Parathyroid adenoma (tissue), 2 donors: ENCODE measurements at regions not wholly inside any gene's neighbourhood (a gene's known extent, or its start where the extent isn't known, plus 50 kb on each side); places are given as distances from the start of the nearest gene placed in this dataset.

ENCODE experiments used
- H2AFZ ChIP-seq: fragments of 300-600 bp; sonication (generic); one replicate; pipeline ENCODE4 v1.7.0; 2017; ENCODE audit warnings: antibody characterized with exemption, mild to moderate bottlenecking
- H3K27ac ChIP-seq: fragments of 300-600 bp; sonication (generic); one replicate; pipeline ENCODE4 v1.7.0; 2017
- H3K27me3 ChIP-seq: fragments of 300-600 bp; sonication (generic); one replicate; pipeline ENCODE4 v1.7.0; 2017; ENCODE audit warnings: low read length; ENCODE audit not compliant: control insufficient read depth, insufficient read depth
- H3K36me3 ChIP-seq: fragments of 300-600 bp; sonication (generic); one replicate; pipeline ENCODE4 v1.7.0; 2017; ENCODE audit warnings: low read length; ENCODE audit not compliant: control insufficient read depth, insufficient read depth
- H3K4me1 ChIP-seq: fragments of 300-600 bp; sonication (generic); one replicate; pipeline ENCODE4 v1.7.0; 2017; ENCODE audit warnings: control low read depth
- H3K4me2 ChIP-seq: fragments of 300-600 bp; sonication (generic); one replicate; pipeline ENCODE4 v1.7.0; 2017; ENCODE audit warnings: low read length
- H3K4me3 ChIP-seq: fragments of 300-600 bp; sonication (generic); one replicate; pipeline ENCODE4 v1.7.0; 2017; ENCODE audit warnings: low read depth, low read length
- H3K79me2 ChIP-seq: fragments of 300-600 bp; sonication (generic); one replicate; pipeline ENCODE4 v1.7.0; 2017; ENCODE audit warnings: control low read depth
- H3K9ac ChIP-seq: fragments of 300-600 bp; sonication (generic); one replicate; pipeline ENCODE4 v1.7.0; 2017; ENCODE audit warnings: mild to moderate bottlenecking
- H3K9me3 ChIP-seq: fragments of 300-600 bp; sonication (generic); one replicate; pipeline ENCODE4 v1.7.0; 2017; ENCODE audit warnings: low read length; ENCODE audit not compliant: control insufficient read depth
- TF ChIP-seq, protein P1 (sequence below): fragments of 300-600 bp; sonication (generic); IDR thresholded peaks from one replicate; pipeline ENCODE4 v1.7.0; 2017; ENCODE audit warnings: antibody characterized with exemption, mild to moderate bottlenecking
- donor health status: primary hyperparathyroidism.

DNA sequence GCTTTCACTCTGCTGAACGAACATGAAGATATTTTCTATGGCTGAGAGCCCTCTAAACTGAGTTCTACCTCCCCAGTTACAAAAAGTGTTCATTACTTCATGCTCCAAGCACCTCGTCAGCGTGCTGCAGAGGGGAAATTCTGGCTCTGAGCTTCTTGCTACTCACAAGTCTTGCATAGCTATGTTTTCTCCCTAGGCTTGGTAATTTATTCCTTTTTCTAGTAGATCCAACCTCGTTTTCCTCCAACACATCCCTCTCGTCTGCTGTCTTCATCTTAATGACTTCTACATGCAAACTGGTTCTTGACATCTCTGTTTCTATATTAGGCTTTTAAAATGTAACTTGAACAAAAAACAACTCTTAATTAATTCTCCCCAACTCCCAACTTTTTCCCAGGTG is 1034.5 kb downstream of the REEP3 start:
- Histone ChIP-seq H3K36me3 (no peaks in the 10 kb centered on the region), H3K4me3 (no peak overlapping the region), H3K4me1 (no peaks in the 10 kb centered on the region), H3K9me3 (no peaks in the 10 kb centered on the region), H3K9ac (no peak overlapping the region), H3K4me2 (no peak overlapping the region), H2AFZ (no peak overlapping the region), H3K27ac (no peak overlapping the region), H3K79me2 (no peaks in the 10 kb centered on the region), H3K27me3 (no peaks in the 10 kb centered on the region)
- TF ChIP-seq, protein P1, sequence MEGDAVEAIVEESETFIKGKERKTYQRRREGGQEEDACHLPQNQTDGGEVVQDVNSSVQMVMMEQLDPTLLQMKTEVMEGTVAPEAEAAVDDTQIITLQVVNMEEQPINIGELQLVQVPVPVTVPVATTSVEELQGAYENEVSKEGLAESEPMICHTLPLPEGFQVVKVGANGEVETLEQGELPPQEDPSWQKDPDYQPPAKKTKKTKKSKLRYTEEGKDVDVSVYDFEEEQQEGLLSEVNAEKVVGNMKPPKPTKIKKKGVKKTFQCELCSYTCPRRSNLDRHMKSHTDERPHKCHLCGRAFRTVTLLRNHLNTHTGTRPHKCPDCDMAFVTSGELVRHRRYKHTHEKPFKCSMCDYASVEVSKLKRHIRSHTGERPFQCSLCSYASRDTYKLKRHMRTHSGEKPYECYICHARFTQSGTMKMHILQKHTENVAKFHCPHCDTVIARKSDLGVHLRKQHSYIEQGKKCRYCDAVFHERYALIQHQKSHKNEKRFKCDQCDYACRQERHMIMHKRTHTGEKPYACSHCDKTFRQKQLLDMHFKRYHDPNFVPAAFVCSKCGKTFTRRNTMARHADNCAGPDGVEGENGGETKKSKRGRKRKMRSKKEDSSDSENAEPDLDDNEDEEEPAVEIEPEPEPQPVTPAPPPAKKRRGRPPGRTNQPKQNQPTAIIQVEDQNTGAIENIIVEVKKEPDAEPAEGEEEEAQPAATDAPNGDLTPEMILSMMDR: no peak

DNA sequence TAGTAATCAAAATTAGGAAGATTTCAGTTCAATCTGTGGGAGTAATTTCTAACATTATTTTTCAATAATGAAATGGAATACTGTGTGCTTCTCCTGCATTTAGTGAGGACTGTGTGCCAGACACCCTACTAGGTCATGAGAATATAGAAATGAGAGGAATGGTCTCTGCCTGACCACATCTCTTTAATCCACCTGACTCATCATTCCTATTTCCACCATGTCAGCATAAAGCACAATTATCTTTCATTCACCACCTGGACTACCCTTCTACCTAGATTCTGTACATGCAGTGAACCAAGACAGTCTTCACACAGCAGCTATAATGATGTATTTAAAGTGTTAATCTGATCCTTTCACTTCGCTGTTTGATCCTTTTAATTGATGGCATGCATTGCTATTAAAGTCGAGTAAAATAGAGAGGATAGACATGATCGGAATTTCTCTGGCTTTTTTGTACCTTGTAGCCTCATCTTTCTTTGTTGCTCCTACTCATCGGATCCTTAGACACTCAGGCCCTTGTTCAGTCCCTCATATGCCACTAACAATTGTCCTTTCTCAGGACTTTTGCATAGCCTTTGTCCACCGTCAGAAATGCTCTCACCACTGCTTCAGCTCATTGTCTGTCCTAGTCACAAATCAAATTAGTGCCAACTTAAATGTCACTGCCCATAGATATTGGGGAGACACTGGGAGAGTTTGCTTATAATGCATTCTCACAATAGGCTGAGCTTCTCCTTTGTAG is 1037.1 kb downstream of the REEP3 start:
- Histone ChIP-seq H3K27me3 (no peaks in the 10 kb centered on the region), H3K79me2 (no peaks in the 10 kb centered on the region), H3K9me3 (no peaks in the 10 kb centered on the region), H3K36me3 (no peaks in the 10 kb centered on the region), H3K4me1 (no peaks in the 10 kb centered on the region), H3K27ac (no peak overlapping the region), H3K4me3 (no peak overlapping the region), H2AFZ (no peak overlapping the region), H3K4me2 (no peak overlapping the region), H3K9ac (no peak overlapping the region)
- TF ChIP-seq, protein P1: no peak

DNA sequence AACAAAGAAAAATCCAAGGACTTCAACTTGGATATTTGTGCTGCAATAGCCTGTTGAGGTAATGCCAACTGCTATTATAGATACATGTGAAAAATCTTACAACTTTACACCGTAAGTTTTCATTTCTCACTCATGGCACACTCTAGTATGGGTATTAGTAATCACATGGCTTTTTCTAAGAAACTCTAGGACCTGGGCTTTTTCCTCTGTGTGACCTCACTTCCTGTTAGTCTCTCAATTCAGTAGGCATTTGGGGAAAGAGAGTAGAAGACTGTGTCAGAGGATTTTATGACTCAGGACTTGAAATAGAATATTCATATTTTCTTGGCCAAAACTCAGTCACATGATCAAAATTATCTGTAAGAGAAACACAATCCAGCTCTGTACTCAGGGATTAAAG is 1049.9 kb downstream of the REEP3 start:
- TF ChIP-seq, protein P1: no peak
- H3K79me2 ChIP-seq: no peaks in the 10 kb centered on the region
- H3K4me3 ChIP-seq: no peak overlapping the region
- no peak overlapping the region for H2AFZ ChIP-seq
- no peak overlapping the region for H3K9ac ChIP-seq
- no peak overlapping the region for H3K4me2 ChIP-seq
- no peaks in the 10 kb centered on the region for H3K9me3 ChIP-seq
- no peak overlapping the region for H3K27ac ChIP-seq
- no peaks in the 10 kb centered on the region for H3K27me3 ChIP-seq
- no peaks in the 10 kb centered on the region for H3K36me3 ChIP-seq
- no peaks in the 10 kb centered on the region for H3K4me1 ChIP-seq

DNA sequence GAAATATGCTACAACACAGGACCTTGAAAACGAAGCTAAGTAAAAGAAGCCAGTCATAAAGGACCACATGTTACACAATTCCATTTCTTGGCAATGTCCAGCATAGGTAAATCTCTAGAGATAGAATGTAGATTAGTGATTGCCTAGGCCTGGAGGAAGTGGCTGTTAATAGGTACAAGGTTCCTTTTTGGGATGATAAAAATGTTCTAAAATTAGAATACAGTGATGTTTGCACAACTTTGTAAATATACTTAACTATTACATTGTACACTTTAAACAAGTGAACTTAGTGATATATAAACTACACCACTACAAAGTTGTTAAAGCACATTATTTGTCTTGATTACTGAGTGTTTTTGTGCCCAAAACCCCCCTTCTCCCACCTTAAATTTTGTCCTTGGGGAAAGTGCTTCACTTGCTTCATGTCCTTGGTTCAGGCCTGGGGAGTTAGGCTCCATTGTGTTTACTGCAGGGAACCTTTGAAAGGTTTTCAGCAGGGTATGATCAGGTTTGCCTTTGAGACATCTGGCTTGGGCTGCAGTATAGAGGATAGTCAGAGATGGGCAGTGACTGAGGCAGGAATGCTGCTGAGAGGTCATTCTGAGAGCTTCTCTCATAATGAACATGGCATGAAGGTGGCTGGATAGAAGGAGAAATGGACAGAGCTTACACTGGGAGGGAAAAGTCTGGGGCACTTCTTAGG is 1052.6 kb downstream of the REEP3 start:
- Histone ChIP-seq H3K27me3 (no peaks in the 10 kb centered on the region), H3K9ac (no peak overlapping the region), H3K4me1 (no peaks in the 10 kb centered on the region), H2AFZ (no peak overlapping the region), H3K4me3 (no peak overlapping the region), H3K4me2 (no peak overlapping the region), H3K9me3 (no peaks in the 10 kb centered on the region), H3K79me2 (no peaks in the 10 kb centered on the region), H3K27ac (no peak overlapping the region), H3K36me3 (no peaks in the 10 kb centered on the region)
- TF ChIP-seq, protein P1: no peak
